GM12891 (cell line): ENCODE measurements at regions not wholly inside any gene's neighbourhood (a gene's known extent, or its start where the extent isn't known, plus 50 kb on each side); places are given as distances from the start of the nearest gene placed in this dataset.

Experiments used
- PAX5 ChIP-seq: IDR thresholded peaks from 2 replicates; pipeline ENCODE4 v1.6.1; 2011; ENCODE audit warnings: low read length, moderate library complexity, mild to moderate bottlenecking; ENCODE audit not compliant: insufficient read depth, severe bottlenecking
- POLR2A ChIP-seq: IDR thresholded peaks from 2 replicates; pipeline ENCODE4 v1.6.1; 2011; ENCODE audit warnings: low read depth, low read length, control low read depth
- POLR2AphosphoS5 ChIP-seq: IDR thresholded peaks from 2 replicates; pipeline ENCODE4 v1.6.1; 2011; ENCODE audit warnings: low read depth, low read length, control low read depth
- POU2F2 ChIP-seq: IDR thresholded peaks from 2 replicates; pipeline ENCODE4 v1.6.1; 2011; ENCODE audit warnings: low read depth, mild to moderate bottlenecking, control low read depth, low read length, moderate library complexity
- TAF1 ChIP-seq: IDR thresholded peaks from 2 replicates; pipeline ENCODE4 v1.6.1; 2011; ENCODE audit warnings: low read depth, low read length, control low read depth

- TF ChIP-seq POLR2A (no peak), POLR2AphosphoS5 (no peak), TAF1 (no peak), POU2F2 (no peak), PAX5 (no peak)
Measured at GRCh38 chr16:51747329-51747728, 596.3 kb upstream of the SALL1 start.
